ENCODE measurements at regions not wholly inside any gene's neighbourhood (a gene's known extent, or its start where the extent isn't known, plus 50 kb on each side); places are given as distances from the start of the nearest gene placed in this dataset.

DNA sequence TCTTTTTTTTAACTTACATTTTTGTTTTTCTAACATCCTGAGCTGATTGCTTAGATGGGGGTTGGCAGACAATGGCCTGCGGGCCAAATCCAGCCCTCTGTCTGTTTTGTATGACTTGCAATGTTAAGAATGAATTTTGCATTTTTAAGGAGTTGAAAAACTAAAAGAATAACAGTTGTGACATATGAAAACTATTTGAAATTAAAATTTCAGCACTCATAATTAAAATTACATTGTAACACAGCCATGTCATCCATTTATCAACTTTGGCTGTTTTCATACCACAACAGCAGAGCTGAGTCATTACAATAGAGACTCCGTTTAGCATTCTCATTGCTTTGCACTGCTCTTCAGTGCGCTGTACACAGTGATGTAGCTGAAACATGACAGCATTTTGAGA lies 94.1 kb upstream of the MC4R start:
- BruUV-seq (replicated peaks), result no TSS peak
- Histone ChIP-seq H3K27ac (ENCODE audit: low read length) (no peak overlapping the region), H3K9me3 (ENCODE audit: control insufficient read depth, insufficient read depth, low read depth, low read length) (no peaks in the 10 kb centered on the region), H3K27me3 (ENCODE audit: control insufficient read depth, insufficient read depth, low read length) (no peaks in the 10 kb centered on the region), H3K4me3 (ENCODE audit: low read depth in 2 of 2, low read length in 2 of 2) (no peak overlapping the region), H3K4me1 (ENCODE audit: control insufficient read depth, insufficient read depth, low read length) (no peaks in the 10 kb centered on the region), H3K36me3 (ENCODE audit: control insufficient read depth, insufficient read depth, low read length) (no peaks in the 10 kb centered on the region)
- in situ Hi-C loops (cut with HindIII; ENCODE audit: low pct_unique_long_range_greater_than_20kb, low sequenced_read_pairs) (no loop called here), intact Hi-C loops (cut with micrococcal nuclease; ENCODE audit: unreplicated experiment) (no loop called here)
- CTCF ChIA-PET, result no interaction called here
- POLR2A ChIA-PET, result no interaction called here
- DNase-seq (ENCODE audit: low read depth, low spot score) (no peak), ATAC-seq (no peak)
- TF ChIP-seq SIN3A (IDR thresholded peaks at IDR 0.05; ENCODE audit: borderline replicate concordance, insufficient read depth, low read depth, low read length) (no peak), TCF7L2 (IDR thresholded peaks at IDR 0.05; ENCODE audit: low read depth, low read length) (no peak), POLR2AphosphoS5 (IDR thresholded peaks at IDR 0.05; ENCODE audit: low read depth, low read length) (no peak)
- TF ChIP-seq, protein P1, sequence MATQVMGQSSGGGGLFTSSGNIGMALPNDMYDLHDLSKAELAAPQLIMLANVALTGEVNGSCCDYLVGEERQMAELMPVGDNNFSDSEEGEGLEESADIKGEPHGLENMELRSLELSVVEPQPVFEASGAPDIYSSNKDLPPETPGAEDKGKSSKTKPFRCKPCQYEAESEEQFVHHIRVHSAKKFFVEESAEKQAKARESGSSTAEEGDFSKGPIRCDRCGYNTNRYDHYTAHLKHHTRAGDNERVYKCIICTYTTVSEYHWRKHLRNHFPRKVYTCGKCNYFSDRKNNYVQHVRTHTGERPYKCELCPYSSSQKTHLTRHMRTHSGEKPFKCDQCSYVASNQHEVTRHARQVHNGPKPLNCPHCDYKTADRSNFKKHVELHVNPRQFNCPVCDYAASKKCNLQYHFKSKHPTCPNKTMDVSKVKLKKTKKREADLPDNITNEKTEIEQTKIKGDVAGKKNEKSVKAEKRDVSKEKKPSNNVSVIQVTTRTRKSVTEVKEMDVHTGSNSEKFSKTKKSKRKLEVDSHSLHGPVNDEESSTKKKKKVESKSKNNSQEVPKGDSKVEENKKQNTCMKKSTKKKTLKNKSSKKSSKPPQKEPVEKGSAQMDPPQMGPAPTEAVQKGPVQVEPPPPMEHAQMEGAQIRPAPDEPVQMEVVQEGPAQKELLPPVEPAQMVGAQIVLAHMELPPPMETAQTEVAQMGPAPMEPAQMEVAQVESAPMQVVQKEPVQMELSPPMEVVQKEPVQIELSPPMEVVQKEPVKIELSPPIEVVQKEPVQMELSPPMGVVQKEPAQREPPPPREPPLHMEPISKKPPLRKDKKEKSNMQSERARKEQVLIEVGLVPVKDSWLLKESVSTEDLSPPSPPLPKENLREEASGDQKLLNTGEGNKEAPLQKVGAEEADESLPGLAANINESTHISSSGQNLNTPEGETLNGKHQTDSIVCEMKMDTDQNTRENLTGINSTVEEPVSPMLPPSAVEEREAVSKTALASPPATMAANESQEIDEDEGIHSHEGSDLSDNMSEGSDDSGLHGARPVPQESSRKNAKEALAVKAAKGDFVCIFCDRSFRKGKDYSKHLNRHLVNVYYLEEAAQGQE (IDR thresholded peaks at IDR 0.05; ENCODE audit: insufficient read depth in 1 of 2, low read depth in 2 of 2, low read length in 1 of 2), result no peak
- TF ChIP-seq, protein P2, sequence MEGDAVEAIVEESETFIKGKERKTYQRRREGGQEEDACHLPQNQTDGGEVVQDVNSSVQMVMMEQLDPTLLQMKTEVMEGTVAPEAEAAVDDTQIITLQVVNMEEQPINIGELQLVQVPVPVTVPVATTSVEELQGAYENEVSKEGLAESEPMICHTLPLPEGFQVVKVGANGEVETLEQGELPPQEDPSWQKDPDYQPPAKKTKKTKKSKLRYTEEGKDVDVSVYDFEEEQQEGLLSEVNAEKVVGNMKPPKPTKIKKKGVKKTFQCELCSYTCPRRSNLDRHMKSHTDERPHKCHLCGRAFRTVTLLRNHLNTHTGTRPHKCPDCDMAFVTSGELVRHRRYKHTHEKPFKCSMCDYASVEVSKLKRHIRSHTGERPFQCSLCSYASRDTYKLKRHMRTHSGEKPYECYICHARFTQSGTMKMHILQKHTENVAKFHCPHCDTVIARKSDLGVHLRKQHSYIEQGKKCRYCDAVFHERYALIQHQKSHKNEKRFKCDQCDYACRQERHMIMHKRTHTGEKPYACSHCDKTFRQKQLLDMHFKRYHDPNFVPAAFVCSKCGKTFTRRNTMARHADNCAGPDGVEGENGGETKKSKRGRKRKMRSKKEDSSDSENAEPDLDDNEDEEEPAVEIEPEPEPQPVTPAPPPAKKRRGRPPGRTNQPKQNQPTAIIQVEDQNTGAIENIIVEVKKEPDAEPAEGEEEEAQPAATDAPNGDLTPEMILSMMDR (IDR thresholded peaks at IDR 0.05), result no peak

DNA sequence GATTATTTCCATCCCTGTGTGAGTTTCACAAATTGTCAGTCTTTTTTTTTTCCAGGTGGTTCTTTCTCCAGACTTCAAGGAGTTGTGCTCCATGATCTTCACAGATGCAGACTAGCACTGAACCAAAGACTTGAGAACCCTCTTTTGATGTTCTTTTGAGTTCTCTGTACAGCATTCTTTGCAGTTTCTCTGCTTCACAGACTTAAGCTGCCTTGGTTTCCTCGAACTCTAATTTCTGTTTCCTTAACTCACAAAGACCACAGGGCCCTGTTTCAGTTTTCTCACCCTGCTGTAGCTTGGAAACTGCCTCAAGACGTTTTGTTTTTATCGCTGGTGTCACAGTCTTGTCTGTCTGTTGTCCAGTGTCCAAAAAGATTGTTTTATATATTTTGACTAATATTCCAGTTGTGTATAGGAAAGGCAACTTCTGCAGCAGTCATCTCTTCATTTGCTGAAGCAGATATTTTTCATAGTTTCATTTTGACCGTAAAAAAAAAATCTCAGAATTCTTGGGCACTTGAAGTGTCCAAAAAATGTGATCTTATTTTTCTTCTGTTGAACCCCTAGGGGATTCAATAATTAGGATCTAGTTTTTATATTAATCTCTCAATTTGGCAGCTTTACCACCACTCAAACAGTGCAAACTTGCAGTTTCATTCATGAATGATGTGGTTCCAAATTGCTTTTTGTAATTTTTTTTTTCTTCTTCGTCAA lies 97.0 kb upstream of the MC4R start:
- no peak for DNase-seq (ENCODE audit: low read depth, low spot score)
- CTCF ChIA-PET, result no interaction called here
- no peak for TF ChIP-seq SIN3A (IDR thresholded peaks at IDR 0.05; ENCODE audit: borderline replicate concordance, insufficient read depth, low read depth, low read length)
- H3K36me3 ChIP-seq (ENCODE audit: control insufficient read depth, insufficient read depth, low read length), result no peaks in the 10 kb centered on the region
- H3K27ac ChIP-seq (ENCODE audit: low read length), result no peak overlapping the region
- intact Hi-C loops (cut with micrococcal nuclease; ENCODE audit: unreplicated experiment) (no loop called here), in situ Hi-C loops (cut with HindIII; ENCODE audit: low pct_unique_long_range_greater_than_20kb, low sequenced_read_pairs) (no loop called here)
- H3K4me3 ChIP-seq (ENCODE audit: low read depth in 2 of 2, low read length in 2 of 2), result no peak overlapping the region
- ATAC-seq, result no peak
- H3K4me1 ChIP-seq (ENCODE audit: control insufficient read depth, insufficient read depth, low read length), result no peaks in the 10 kb centered on the region
- no peaks in the 10 kb centered on the region for H3K9me3 ChIP-seq (ENCODE audit: control insufficient read depth, insufficient read depth, low read depth, low read length)
- BruUV-seq (replicated peaks), result no TSS peak
- POLR2A ChIA-PET, result no interaction called here
- no peaks in the 10 kb centered on the region for H3K27me3 ChIP-seq (ENCODE audit: control insufficient read depth, insufficient read depth, low read length)

DNA sequence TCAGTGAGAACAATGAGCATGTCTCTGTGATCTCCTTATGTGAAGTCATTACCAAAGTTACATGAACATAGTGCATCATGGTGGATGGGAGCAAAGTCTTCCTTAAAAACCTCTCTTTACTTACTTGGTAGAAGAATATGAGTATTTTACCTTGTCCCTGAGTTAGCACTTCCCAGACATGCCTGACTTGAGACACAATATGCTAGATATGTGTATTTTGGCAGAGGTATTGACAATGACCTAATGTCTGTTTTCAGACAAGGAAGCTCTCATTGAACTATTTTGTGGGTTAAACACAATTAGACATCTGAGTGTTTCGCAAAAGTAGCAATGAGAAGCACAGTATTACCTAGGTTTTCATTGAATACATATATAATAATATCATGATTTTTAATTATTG lies 99.1 kb upstream of the MC4R start:
- H3K27me3 ChIP-seq (ENCODE audit: control insufficient read depth, insufficient read depth, low read length), result no peaks in the 10 kb centered on the region
- H3K4me1 ChIP-seq (ENCODE audit: control insufficient read depth, insufficient read depth, low read length), result no peaks in the 10 kb centered on the region
- TF ChIP-seq, protein P2 (IDR thresholded peaks at IDR 0.05), result no peak
- no peaks in the 10 kb centered on the region for H3K36me3 ChIP-seq (ENCODE audit: control insufficient read depth, insufficient read depth, low read length)
- POLR2A ChIA-PET, result no interaction called here
- DNase-seq (ENCODE audit: low read depth, low spot score), result no peak
- in situ Hi-C loops (cut with HindIII; ENCODE audit: low pct_unique_long_range_greater_than_20kb, low sequenced_read_pairs) (no loop called here), intact Hi-C loops (cut with micrococcal nuclease; ENCODE audit: unreplicated experiment) (no loop called here)
- no peaks in the 10 kb centered on the region for H3K9me3 ChIP-seq (ENCODE audit: control insufficient read depth, insufficient read depth, low read depth, low read length)
- H3K4me3 ChIP-seq (ENCODE audit: low read depth in 2 of 2, low read length in 2 of 2), result no peak overlapping the region
- no TSS peak for BruUV-seq (replicated peaks)
- H3K27ac ChIP-seq (ENCODE audit: low read length), result no peak overlapping the region
- no peak for ATAC-seq
- CTCF ChIA-PET, result no interaction called here
